IMR-90 (cell line): ENCODE measurements at regions not wholly inside any gene's neighbourhood (a gene's known extent, or its start where the extent isn't known, plus 50 kb on each side); places are given as distances from the start of the nearest gene placed in this dataset.

Experiments used
- BHLHE40 ChIP-seq: fragments of 150-350 bp; IDR thresholded peaks from 2 replicates; pipeline ENCODE4 v1.6.1; 2016; ENCODE audit warnings: mild to moderate bottlenecking, low read depth, low read length
- CEBPB ChIP-seq: IDR thresholded peaks from 2 replicates; pipeline ENCODE4 v1.6.1; 2012; ENCODE audit warnings: low read depth, low read length, improper control_type of control experiment
- CHD1 ChIP-seq: IDR thresholded peaks from 2 replicates; pipeline ENCODE4 v1.6.1; 2012; ENCODE audit warnings: low read depth, low read length, improper control_type of control experiment
- CTCF ChIP-seq: conservative IDR thresholded peaks from 2 replicates; pipeline ENCODE4 v1.5.1; 2012; ENCODE audit warnings: mild to moderate bottlenecking, low read depth, low read length, improper control_type of control experiment
- ELK1 ChIP-seq: fragments of 150-350 bp; IDR thresholded peaks from 2 replicates; pipeline ENCODE4 v1.6.1; 2016; ENCODE audit warnings: low read depth, mild to moderate bottlenecking, low read length, moderate library complexity, borderline replicate concordance
- MAZ ChIP-seq: IDR thresholded peaks from 2 replicates; pipeline ENCODE4 v1.6.1; 2012; ENCODE audit warnings: low read depth, mild to moderate bottlenecking, low read length, improper control_type of control experiment, moderate library complexity, borderline replicate concordance
- MXI1 ChIP-seq: IDR thresholded peaks from 2 replicates; pipeline ENCODE4 v1.6.1; 2012; ENCODE audit warnings: low read depth, mild to moderate bottlenecking, low read length, moderate library complexity, borderline replicate concordance
- NFE2L2 ChIP-seq: fragments of 150-350 bp; IDR thresholded peaks from 2 replicates; pipeline ENCODE4 v1.6.1; 2016; ENCODE audit warnings: low read depth, mild to moderate bottlenecking, low read length
- POLR2A ChIP-seq: IDR thresholded peaks from 2 replicates; pipeline ENCODE4 v1.6.1; 2012; ENCODE audit warnings: mild to moderate bottlenecking, low read depth, low read length
- RAD21 ChIP-seq: IDR thresholded peaks from 2 replicates; pipeline ENCODE4 v1.6.1; 2012; ENCODE audit warnings: low read length, improper control_type of control experiment
- RCOR1 ChIP-seq: IDR thresholded peaks from 2 replicates; pipeline ENCODE4 v1.6.1; 2012; ENCODE audit warnings: mild to moderate bottlenecking, low read length, improper control_type of control experiment; ENCODE audit not compliant: insufficient replicate concordance
- RFX5 ChIP-seq: IDR thresholded peaks from 2 replicates; pipeline ENCODE4 v1.8.0; 2012; ENCODE audit warnings: low read depth, mild to moderate bottlenecking, low read length, moderate library complexity
- SMC3 ChIP-seq: fragments of 150-350 bp; IDR thresholded peaks from 2 replicates; pipeline ENCODE4 v1.6.1; 2016; ENCODE audit warnings: low read depth, mild to moderate bottlenecking, antibody characterized with exemption, low read length, moderate library complexity
- TF ChIP-seq, protein P1 (sequence below): fragments of 150-350 bp; IDR thresholded peaks from 2 replicates; pipeline ENCODE4 v1.6.1; 2017; ENCODE audit warnings: mild to moderate bottlenecking, antibody characterized with exemption, low read length, low read depth

- TF ChIP-seq CTCF (no peak), POLR2A (no peak), NFE2L2 (no peak), RAD21 (no peak), CEBPB (no peak), RCOR1 (no peak), MAZ (no peak), MXI1 (no peak), ELK1 (no peak), RFX5 (no peak), SMC3 (no peak), CHD1 (no peak), BHLHE40 (no peak)
- TF ChIP-seq, protein P1, sequence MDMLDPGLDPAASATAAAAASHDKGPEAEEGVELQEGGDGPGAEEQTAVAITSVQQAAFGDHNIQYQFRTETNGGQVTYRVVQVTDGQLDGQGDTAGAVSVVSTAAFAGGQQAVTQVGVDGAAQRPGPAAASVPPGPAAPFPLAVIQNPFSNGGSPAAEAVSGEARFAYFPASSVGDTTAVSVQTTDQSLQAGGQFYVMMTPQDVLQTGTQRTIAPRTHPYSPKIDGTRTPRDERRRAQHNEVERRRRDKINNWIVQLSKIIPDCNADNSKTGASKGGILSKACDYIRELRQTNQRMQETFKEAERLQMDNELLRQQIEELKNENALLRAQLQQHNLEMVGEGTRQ: no peak
Measured at GRCh38 chrX:96481831-96482230, 202.8 kb upstream of the DIAPH2 start.
